Nephron (organoid): ENCODE measurements at regions not wholly inside any gene's neighbourhood (a gene's known extent, or its start where the extent isn't known, plus 50 kb on each side); places are given as distances from the start of the nearest gene placed in this dataset.

Experiments
- H3K27ac Mint-ChIP-seq, 3 experiments: 2 replicates each; pipeline ENCODE4 v1.8.0; 2020; ENCODE audit warnings: mixed read lengths in 3 of 3, mild to moderate bottlenecking in 2 of 3, moderate library complexity in 1 of 3
- H3K27me3 Mint-ChIP-seq: 2 replicates; pipeline ENCODE4 v1.8.0; 2021; ENCODE audit warnings: low read depth, mild to moderate bottlenecking, moderate library complexity, mixed read lengths
- H3K36me3 Mint-ChIP-seq: 2 replicates; pipeline ENCODE4 v1.8.0; 2020; ENCODE audit warnings: low read depth, mixed read lengths
- H3K4me1 Mint-ChIP-seq: 2 replicates; pipeline ENCODE4 v1.8.0; 2020; ENCODE audit warnings: mixed read lengths
- H3K4me3 Mint-ChIP-seq, 3 experiments: 2 replicates each; pipeline ENCODE4 v1.8.0; 2020; ENCODE audit warnings: mild to moderate bottlenecking in 3 of 3, mixed read lengths in 3 of 3, moderate library complexity in 2 of 3
- H3K9me3 Mint-ChIP-seq: 2 replicates; pipeline ENCODE4 v1.8.0; 2020; ENCODE audit warnings: mixed read lengths
- CTCF ChIP-seq, 3 experiments: fragments of 200-600 bp; sonication (generic); IDR thresholded peaks; one replicate each; pipeline ENCODE4 v1.5.0; 2021; ENCODE audit warnings: antibody characterized with exemption in 3 of 3; ENCODE audit not compliant: unreplicated experiment in 3 of 3

GRCh38 chr3:73718326-73719110, 93.8 kb upstream of the PDZRN3 start:
- Mint-ChIP-seq H3K36me3 (no peaks in the 10 kb centered on the region), H3K4me3 (no peak overlapping the region), H3K4me1 (peaks cover 17% of the 10 kb centered on the region), H3K9me3 (no peaks in the 10 kb centered on the region), H3K27me3 (no peaks in the 10 kb centered on the region), H3K27ac (peak overlapping the region; percentile 87 to 91 (median 91))
- TF ChIP-seq CTCF (IDR thresholded peaks at IDR 0.05; ENCODE audit: unreplicated experiment in 3 of 3): no peak

- H3K4me1 Mint-ChIP-seq: peaks cover 17% of the 10 kb centered on the region
- no peak for TF ChIP-seq CTCF (IDR thresholded peaks at IDR 0.05; ENCODE audit: unreplicated experiment in 3 of 3)
- H3K27ac Mint-ChIP-seq: no peak overlapping the region
- H3K36me3 Mint-ChIP-seq: no peaks in the 10 kb centered on the region
- no peak overlapping the region for H3K4me3 Mint-ChIP-seq
- no peaks in the 10 kb centered on the region for H3K27me3 Mint-ChIP-seq
- H3K9me3 Mint-ChIP-seq: no peaks in the 10 kb centered on the region
These were observed 91.7 kb upstream of the PDZRN3 start for GRCh38 chr3:73716418-73716817.

GRCh38 chr3:73710340-73710739, 85.6 kb upstream of the PDZRN3 start:
- no peaks in the 10 kb centered on the region for H3K36me3 Mint-ChIP-seq
- no peak overlapping the region for H3K4me3 Mint-ChIP-seq
- peaks cover 3% of the 10 kb centered on the region for H3K27me3 Mint-ChIP-seq
- peaks cover 30% of the 10 kb centered on the region for H3K4me1 Mint-ChIP-seq
- H3K9me3 Mint-ChIP-seq: no peaks in the 10 kb centered on the region
- TF ChIP-seq CTCF (IDR thresholded peaks at IDR 0.05; ENCODE audit: unreplicated experiment in 3 of 3): no peak
- H3K27ac Mint-ChIP-seq: no peak overlapping the region

DNA sequence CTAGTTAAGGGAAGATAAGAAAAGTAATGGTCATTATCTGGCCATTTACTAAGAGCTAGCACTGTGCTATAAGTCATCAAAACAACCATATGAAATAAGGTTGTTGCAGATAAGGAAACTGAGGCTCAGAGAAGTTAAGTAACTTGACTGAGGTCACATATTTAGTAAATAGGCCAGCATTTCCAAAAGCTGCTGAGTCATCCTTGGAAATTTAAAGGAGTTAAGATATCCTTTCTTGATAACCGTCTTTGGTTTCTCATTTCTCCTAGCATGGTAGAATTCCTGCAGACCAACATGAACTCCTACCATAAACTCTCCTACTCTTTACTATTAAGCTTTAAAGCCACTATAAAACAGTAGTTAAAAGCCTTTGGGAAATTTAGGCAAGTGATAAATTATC, 85.0 kb upstream of the PDZRN3 start:
- Mint-ChIP-seq H3K27ac (no peak overlapping the region), H3K4me1 (peaks cover 33% of the 10 kb centered on the region), H3K27me3 (peaks cover 3% of the 10 kb centered on the region), H3K9me3 (no peaks in the 10 kb centered on the region), H3K36me3 (no peaks in the 10 kb centered on the region), H3K4me3 (no peak overlapping the region)
- no peak for TF ChIP-seq CTCF (IDR thresholded peaks at IDR 0.05; ENCODE audit: unreplicated experiment in 3 of 3)

GRCh38 chr3:73708956-73709355, 84.2 kb upstream of the PDZRN3 start:
- peaks cover 3% of the 10 kb centered on the region for H3K27me3 Mint-ChIP-seq
- no peaks in the 10 kb centered on the region for H3K9me3 Mint-ChIP-seq
- H3K4me1 Mint-ChIP-seq: peaks cover 38% of the 10 kb centered on the region
- no peaks in the 10 kb centered on the region for H3K36me3 Mint-ChIP-seq
- peak overlapping the region in 1 of 3 experiments; percentile 17 for H3K27ac Mint-ChIP-seq
- no peak overlapping the region for H3K4me3 Mint-ChIP-seq
- no peak for TF ChIP-seq CTCF (IDR thresholded peaks at IDR 0.05; ENCODE audit: unreplicated experiment in 3 of 3)

DNA sequence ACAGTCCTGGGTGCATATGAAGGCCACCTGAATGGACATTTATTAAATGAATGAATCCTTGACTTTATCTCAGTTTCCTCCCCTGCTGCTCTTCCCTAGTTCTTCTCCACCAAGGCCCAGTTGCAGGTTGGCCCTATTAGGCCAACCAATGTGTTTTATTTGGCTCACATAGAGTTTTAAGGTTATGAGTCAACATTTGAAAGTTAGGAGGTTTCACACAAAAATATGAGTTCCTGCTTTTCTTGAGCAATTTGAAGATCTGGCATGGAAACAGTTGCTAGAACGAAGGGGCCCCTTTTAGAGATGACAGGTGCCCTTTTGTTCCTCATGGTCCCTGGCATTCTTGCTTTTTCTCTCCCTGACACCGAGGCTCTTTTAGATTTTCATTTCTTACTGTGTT, 83.0 kb upstream of the PDZRN3 start:
- no peak for TF ChIP-seq CTCF (IDR thresholded peaks at IDR 0.05; ENCODE audit: unreplicated experiment in 3 of 3)
- Mint-ChIP-seq H3K9me3 (no peaks in the 10 kb centered on the region), H3K27me3 (peaks cover 3% of the 10 kb centered on the region), H3K36me3 (no peaks in the 10 kb centered on the region), H3K27ac (peak overlapping the region; percentile 19 to 65 (median 52)), H3K4me3 (no peak overlapping the region), H3K4me1 (peaks cover 38% of the 10 kb centered on the region)
